GM18526 (cell line): ENCODE measurements at regions not wholly inside any gene's neighbourhood (a gene's known extent, or its start where the extent isn't known, plus 50 kb on each side); places are given as distances from the start of the nearest gene placed in this dataset.

Experiments
- POLR2A ChIP-seq: IDR thresholded peaks from 3 replicates; pipeline ENCODE4 v1.6.1; 2011; ENCODE audit not compliant: insufficient read length; ENCODE audit errors: extremely low read depth

DNA sequence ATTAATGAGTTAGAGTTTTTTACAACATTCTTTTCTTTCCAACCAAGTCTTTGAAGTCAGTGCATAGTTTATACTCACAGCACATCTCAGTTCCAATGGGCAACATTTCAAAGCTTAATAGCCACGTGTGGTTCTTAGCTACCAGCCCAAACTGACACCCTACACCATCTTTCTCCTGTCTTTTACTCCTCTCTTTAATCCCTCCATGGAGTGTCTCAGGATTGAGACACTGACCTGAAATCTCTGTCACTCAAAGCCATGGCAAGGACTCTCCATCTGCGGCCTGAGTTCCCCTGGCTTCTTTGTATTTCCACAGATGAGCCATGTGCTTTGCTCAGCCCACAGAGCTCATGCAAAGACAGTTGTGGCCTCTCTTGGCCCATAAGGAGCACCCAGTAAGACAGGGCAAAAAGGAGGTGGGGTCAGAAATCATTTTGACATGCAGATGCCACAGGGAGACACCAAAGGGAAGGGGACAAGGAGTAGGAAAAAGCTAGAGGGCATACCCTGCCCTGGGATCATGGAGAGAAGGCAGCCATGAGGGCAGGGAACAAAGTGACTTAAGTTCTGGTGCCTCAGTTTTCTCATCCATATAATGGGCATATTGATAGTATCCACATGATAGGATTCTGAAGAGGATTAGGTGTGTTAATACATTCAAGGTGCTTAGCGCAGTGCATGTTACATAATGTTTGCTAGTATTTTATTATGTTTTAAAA is 493.6 kb upstream of the PROK2 start:
- no peak for TF ChIP-seq POLR2A

DNA sequence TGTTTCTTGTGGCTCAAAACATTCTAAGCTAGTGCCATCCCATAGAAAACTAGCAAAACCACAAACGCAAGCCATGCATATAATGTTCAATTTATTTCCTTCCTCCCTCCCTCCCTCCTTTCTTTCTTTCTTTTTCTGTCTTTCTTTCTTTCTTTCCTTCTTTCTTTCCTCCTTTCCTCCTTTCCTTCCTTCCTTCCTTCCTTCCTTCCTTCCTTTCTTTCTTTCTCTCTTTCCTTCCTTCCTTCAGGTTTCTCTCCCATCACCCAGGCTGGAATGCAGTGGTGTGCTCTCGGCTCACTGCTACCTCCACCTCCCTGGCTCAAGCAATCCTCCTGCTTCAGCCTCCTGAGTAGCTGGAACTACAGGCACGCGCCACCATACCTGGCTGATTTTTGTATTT is 492.8 kb upstream of the PROK2 start:
- no peak for TF ChIP-seq POLR2A

DNA sequence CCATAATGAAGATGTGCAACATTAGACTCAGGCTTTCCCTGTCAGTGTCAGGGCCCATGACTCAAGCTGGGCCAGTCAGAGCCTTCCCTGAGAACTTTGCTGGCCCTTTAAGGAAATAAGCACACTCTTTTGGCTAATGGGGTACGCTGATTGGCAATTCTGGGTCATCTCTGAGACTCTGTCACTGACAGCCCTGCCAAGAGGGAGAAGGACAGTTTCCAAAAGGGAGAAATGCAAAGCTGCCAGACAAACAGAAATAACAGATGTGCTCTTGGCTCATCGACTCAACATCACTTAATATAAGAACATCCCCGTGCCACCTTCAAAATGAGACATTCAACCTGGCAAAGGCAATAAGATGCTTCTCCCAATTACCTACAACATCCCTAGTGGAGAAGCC is 491.9 kb upstream of the PROK2 start:
- TF ChIP-seq POLR2A, result no peak

DNA sequence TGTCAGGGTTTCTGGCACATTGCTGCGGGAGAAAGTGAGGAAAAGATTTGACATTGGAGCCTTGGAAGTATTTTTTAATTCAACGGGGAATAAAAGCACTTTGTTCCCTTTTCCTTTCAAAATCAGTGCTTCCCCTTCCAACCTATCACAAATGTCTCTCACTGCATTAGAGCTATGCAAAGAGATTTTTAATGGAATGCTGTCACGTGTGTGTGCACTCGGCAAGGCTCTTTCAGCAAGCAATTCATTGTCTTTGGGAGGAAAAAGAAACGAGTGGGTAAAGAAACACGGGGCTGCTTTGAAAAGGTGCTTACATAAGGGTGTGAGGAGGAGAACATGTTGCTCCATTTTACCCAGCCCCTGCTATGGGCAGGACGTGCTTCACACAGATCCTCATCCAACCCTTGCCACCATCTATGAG is 490.4 kb upstream of the PROK2 start:
- no peak for TF ChIP-seq POLR2A

DNA sequence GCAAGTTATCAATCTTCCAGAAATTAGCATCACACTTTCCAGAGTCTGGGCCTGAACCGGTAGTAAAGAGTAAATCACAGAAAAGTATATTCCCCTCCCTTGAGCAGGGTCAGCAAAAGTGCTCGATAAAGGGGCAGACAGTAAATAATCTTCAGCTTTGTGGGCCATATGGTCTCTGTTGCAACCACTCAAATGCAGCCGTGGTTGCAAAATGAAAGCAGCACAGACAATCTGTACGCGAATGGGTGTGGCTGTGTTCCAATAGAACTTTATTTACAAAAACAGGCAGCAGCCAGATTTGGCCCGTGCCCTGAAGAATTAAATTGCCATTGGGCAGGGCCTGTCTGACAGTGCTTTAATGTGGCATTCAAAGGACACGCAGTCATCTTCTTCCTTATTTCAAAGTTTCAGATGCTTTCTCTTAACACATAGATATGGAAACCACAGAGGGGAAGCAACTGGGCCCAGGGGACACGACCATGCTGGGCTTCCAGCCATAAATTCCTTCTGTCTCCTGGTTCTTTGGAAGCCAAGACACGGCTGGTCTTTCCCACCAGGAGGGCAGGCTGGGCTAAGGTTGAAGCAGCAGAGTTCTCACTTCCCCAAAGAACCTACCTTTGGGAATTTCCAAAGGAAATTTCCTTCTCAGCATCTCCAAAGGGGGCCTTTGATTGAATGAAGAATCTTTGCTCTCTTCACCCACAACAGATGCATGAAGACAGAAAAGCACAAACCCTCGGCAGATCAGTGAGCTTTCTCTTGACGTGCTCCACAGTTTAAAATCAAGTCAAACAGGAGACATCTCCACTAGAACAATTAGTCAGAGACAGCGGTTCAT is 489.8 kb upstream of the PROK2 start:
- TF ChIP-seq POLR2A, result no peak

DNA sequence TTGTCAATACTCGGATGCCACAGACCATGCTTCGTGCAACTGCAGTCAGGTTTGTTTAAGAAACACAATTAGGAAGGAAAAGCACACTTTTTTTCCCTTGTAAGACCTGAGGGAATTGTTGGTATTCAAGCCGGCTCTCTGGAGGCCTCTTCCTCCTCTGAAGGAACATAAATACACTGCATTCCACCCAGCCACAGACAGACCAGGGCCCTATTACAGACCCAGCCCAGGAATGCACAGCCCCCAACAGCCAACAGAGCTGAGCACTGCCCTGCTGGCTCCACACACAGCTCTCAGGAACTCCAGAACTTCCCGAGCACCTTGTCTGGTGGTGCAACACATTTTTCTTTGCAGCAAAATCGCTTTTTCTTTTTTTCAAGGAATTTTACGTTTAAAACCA is 488.7 kb upstream of the PROK2 start:
- TF ChIP-seq POLR2A, result no peak

DNA sequence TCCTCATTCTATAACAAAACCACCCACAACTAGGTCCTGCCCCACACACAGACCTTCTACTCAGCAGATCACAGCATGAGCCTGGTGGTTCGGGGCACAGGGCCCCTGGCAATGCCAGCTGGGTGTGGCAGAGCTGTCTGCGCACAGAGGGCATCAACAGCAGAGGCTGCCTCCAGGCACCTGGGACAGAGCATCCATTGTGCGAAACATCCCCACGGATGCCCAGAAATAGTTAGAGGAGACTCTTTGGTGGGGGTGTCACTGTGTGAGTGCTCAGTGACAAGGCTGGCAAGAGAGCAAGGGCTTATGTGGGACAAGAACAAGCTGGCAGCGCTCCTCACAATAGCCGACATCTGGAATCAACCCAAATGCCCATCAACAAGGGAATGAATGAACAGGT is 487.4 kb upstream of the PROK2 start:
- TF ChIP-seq POLR2A, result no peak

DNA sequence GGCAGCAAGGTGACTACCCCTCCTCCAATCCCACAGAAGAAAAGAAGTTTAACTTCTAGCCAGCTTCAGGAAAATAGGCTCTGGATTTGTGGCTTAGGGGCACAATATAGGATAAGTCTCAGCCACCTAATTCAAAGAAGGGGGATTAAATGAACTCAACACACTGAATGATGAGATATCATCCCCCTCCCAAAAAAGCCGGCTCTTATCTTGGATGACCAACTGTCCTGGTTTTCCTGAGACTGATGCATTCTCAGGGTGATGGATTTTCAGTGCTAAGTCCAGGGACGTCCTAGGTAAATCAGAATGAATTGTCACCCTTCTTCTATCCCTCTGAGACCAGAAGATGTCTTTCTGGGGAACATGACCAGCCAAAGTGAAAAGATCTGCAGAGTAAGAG is 487.0 kb upstream of the PROK2 start:
- no peak for TF ChIP-seq POLR2A

DNA sequence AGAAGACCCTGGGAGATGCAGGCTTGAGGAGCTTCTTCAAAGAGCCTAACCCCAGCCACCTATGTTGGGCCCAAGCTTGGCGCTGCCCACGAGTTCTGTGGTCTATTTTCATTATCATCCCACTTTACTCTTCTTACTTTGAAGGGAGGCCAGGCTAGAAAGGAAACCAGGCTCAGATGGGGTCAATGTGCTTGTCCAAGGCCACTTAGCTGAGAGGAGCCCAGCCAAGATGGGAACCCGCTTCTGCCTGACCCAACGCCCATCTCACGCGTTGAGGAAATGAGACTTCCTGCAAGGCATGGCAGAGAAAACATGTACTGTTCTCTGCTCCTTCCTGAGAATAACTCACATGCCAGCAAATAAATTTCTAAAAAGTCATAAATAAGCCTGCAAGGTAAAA is 486.3 kb upstream of the PROK2 start:
- no peak for TF ChIP-seq POLR2A

DNA sequence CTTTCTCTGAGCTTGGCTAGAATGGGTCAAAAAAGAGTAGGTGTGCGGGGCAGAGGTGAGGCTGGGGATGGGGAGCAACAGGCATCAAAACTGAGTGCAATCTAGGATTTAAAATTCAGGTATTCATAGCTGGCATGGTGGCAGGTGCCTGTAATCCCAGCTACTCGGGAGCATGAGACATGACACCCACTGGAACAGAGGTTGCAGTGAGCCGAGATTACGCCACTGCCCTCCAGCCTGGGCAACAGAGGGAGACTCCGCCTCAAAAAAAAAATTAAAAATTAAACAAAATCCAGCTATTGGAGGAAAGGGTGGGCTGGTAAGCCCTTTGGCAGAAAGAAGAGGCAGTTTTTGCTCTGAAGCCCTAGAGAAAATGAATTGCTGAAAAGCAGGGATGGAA is 485.8 kb upstream of the PROK2 start:
- TF ChIP-seq POLR2A, result no peak

DNA sequence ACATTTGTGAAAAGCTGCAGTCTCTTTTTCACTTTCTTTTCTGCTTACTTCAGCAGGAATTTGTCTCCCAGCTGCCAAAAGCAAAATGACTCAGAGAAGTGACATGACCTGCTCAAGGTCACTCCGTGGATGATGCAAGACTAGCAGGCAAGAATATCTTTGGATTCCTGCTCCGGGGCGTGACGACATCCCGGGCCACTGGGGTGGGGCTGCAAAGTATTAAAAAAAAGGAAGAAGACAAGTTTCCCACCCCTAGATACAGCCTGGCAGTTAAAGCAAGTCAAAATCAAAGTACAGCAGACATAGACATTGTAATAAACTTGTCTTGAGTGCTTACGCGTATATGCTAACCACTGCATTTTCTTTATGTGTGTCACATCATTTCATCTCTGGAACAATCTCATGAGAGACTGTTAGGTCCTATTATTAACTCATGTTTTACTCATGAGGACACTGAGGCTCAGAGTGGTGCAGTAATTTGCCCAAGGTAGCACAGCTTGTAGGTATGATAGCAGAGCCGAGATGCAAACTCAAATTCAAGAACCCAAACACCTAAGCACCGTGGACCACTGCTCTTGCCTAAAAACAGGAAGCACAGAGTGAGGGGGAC is 485.2 kb upstream of the PROK2 start:
- no peak for TF ChIP-seq POLR2A

DNA sequence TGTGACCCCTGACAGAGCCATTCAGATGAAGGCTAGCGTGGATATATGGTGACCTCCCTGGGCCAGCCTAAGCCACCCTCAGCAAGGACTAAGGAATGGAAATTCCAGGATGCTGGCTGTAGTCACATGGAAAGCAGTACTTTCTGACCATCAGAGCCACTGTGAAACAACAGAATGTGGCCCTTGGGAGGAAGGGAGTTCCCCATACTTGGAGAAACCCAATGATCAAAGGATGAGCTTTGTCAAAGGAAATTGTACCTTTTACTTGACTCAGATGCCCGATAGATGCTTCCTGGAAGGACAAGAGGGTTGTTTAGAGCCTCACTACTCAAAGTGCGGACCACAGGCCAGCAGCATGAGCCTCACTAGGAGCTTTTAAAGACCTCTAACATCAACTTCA is 484.5 kb upstream of the PROK2 start:
- no peak for TF ChIP-seq POLR2A

DNA sequence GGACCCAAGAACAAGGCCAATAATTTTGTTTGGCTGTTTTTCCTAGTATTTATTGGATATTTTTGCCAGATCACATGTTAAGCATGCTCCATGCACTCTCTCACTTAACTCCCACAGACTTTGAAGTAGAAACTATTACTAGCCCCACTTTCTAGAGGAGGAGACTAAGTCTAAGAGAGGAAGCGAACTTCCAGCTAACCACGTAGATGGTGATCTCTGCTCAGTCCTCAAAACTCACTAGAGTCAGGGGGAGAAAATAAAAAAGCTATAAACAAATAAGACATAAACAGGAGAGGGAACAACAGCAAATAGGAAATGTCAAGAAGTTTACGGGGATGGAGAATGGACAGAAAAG is 481.0 kb upstream of the PROK2 start:
- TF ChIP-seq POLR2A, result no peak

DNA sequence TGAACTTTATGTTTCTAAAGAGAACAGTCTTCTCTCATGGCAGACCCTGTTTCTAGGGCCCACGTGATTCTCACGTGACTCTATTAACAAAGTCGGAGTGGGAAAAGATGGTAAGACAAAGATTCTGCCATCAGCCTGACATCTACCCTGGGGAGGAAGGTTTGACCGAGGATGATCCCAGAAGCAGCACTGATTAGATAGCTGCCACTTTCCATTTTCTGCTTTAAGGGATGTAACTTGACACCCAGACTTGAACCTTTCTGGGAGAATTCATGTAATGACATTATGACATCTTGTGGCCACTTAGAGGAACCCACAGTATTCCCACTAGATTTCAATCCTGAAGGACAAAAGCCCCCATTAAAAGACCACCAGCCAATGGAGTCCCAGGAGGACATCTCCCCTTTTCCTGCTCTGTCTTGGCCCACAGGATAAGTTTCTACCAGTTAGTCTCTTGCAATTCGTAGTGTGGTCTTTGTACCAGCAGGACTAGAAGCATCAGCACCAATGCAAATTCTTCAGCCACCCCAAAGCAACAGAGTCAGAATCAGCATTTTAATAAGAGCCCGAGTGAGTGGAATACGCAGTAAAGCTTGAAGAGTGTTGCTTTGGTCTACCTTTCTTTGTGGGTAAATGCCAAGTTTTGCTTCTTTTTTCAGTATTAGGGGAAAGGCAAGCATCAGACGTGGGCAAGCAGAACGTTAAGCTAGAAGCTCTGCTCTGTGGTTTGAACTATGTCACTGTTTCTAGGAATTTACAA is 480.5 kb upstream of the PROK2 start:
- no peak for TF ChIP-seq POLR2A

DNA sequence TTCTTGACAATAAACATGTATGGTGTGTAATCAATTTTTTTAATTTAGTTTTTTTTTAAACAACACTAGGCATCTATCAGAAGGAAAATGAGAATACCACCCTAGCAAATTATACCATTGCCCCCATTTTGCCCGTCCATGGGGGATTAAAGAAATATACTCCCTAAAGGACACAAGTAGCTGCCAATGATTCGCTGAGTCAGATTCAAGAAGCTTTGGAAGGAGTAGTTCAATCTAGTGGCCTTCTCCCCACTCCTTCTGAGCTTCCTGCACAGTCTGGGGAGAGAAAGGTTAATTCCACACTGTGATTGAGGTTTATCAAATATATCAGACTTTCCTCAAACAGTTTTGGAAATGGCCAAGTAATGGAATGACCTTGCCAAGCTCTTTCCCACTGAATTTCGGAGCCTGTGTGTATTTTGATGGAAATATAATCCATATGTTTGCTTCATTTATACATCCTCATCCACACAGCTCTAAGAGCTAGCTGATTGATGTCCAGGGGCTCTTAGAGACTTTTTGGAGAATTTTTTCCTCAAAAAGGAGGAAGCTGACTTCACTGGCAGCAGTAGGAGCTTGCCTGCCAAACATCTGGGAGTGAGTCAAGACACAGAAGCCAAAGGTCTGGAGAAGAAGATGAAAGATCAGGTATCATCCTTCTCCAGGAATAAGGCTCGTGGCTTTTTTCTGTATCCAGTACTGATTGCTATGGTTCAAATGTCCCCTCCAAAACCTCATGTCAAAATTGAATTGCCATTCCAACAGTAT is 478.5 kb upstream of the PROK2 start:
- no peak for TF ChIP-seq POLR2A
